Mammary epithelial cell (primary cell): ENCODE measurements at regions not wholly inside any gene's neighbourhood (a gene's known extent, or its start where the extent isn't known, plus 50 kb on each side); places are given as distances from the start of the nearest gene placed in this dataset.

Experiments used
- CTCF ChIP-seq, 2 donors: IDR thresholded peaks in 1 of 2; conservative IDR thresholded peaks in 1 of 2; 2 replicates each; pipeline ENCODE4 v1.5.1; 2011 to 2012; ENCODE audit warnings: inconsistent platforms in 2 of 2, low read length in 2 of 2, mild to moderate bottlenecking in 2 of 2, control low read depth in 1 of 2, low read depth in 1 of 2; ENCODE audit not compliant: insufficient read depth in 1 of 2; ENCODE audit errors: extremely low read depth in 1 of 2
- EZH2 ChIP-seq: IDR thresholded peaks from 2 replicates; pipeline ENCODE4 v1.6.1; 2012; ENCODE audit warnings: low read length, inconsistent platforms, borderline replicate concordance

- no peak for TF ChIP-seq CTCF (conservative IDR thresholded peaks at IDR 0.05 in 1 of 2, IDR thresholded peaks at IDR 0.05 in 1 of 2; ENCODE audit: extremely low read depth in 1 of 2, insufficient read depth in 1 of 2, low read depth in 1 of 2, low read length in 2 of 2)
- TF ChIP-seq EZH2: no peak
These were observed 95.0 kb upstream of the CPNE8 start for GRCh38 chr12:39000370-39000769.
